Glutamatergic neuron (in vitro differentiated cells): ENCODE measurements at regions not wholly inside any gene's neighbourhood (a gene's known extent, or its start where the extent isn't known, plus 50 kb on each side); places are given as distances from the start of the nearest gene placed in this dataset.

Source experiments
- DNase-seq: peaks from one replicate; pipeline ENCODE4 v3.0.0; 2022
- H3K27ac Mint-ChIP-seq: one replicate; pipeline ENCODE4 v1.8.0; 2020; ENCODE audit warnings: mild to moderate bottlenecking, mixed read lengths, inconsistent platforms; ENCODE audit not compliant: unreplicated experiment
- H3K27me3 Mint-ChIP-seq: one replicate; pipeline ENCODE4 v1.8.0; 2020; ENCODE audit warnings: mild to moderate bottlenecking, moderate library complexity, mixed read lengths, inconsistent platforms; ENCODE audit not compliant: unreplicated experiment
- H3K36me3 Mint-ChIP-seq: one replicate; pipeline ENCODE4 v1.8.0; 2020; ENCODE audit warnings: mild to moderate bottlenecking, mixed read lengths, inconsistent platforms; ENCODE audit not compliant: unreplicated experiment
- H3K4me1 Mint-ChIP-seq: one replicate; pipeline ENCODE4 v1.8.0; 2020; ENCODE audit warnings: mild to moderate bottlenecking, low read depth, mixed read lengths, inconsistent platforms; ENCODE audit not compliant: unreplicated experiment
- H3K4me3 Mint-ChIP-seq: one replicate; pipeline ENCODE4 v1.8.0; 2020; ENCODE audit warnings: mild to moderate bottlenecking, mixed read lengths, inconsistent platforms; ENCODE audit not compliant: unreplicated experiment
- H3K9me3 Mint-ChIP-seq: one replicate; pipeline ENCODE4 v1.8.0; 2020; ENCODE audit warnings: mild to moderate bottlenecking, moderate library complexity, mixed read lengths, inconsistent platforms; ENCODE audit not compliant: unreplicated experiment
- TF ChIP-seq, protein P1 (sequence below): fragments of 200-600 bp; sonication (generic); IDR thresholded peaks from one replicate; pipeline ENCODE4 v1.5.0; 2021; ENCODE audit not compliant: partially characterized antibody, unreplicated experiment

DNA sequence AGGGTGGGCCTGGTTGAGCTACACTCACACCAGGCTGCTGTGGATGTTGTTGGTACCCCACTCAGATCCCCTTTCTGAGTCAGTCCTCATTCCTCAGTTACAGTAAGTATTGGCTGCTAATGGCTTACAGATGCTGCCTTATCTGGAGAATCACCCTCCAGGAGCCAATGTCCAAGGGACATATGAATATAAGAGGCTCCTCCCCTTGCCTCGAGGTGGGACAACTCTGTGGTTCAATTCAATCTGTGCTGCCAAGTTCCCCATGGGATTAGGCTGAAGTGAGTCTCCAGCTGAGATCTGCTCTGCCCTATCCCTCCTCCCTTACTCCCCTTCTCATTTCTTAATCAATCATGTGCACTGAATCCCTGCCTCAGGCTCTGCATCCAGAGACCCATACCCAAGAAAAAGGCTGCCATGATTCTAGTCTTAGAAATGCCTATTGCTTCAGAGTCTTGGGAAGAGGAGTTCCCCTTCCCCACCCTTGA, 168.8 kb upstream of the SYT13 start:
- Mint-ChIP-seq H3K4me1 (peaks cover 6% of the 10 kb centered on the region), H3K9me3 (peaks cover 7% of the 10 kb centered on the region), H3K4me3 (no peak overlapping the region), H3K27me3 (no peaks in the 10 kb centered on the region), H3K27ac (no peak overlapping the region), H3K36me3 (peaks cover 5% of the 10 kb centered on the region)
- TF ChIP-seq, protein P1, sequence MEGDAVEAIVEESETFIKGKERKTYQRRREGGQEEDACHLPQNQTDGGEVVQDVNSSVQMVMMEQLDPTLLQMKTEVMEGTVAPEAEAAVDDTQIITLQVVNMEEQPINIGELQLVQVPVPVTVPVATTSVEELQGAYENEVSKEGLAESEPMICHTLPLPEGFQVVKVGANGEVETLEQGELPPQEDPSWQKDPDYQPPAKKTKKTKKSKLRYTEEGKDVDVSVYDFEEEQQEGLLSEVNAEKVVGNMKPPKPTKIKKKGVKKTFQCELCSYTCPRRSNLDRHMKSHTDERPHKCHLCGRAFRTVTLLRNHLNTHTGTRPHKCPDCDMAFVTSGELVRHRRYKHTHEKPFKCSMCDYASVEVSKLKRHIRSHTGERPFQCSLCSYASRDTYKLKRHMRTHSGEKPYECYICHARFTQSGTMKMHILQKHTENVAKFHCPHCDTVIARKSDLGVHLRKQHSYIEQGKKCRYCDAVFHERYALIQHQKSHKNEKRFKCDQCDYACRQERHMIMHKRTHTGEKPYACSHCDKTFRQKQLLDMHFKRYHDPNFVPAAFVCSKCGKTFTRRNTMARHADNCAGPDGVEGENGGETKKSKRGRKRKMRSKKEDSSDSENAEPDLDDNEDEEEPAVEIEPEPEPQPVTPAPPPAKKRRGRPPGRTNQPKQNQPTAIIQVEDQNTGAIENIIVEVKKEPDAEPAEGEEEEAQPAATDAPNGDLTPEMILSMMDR, result no peak
- DNase-seq, result no peak

DNA sequence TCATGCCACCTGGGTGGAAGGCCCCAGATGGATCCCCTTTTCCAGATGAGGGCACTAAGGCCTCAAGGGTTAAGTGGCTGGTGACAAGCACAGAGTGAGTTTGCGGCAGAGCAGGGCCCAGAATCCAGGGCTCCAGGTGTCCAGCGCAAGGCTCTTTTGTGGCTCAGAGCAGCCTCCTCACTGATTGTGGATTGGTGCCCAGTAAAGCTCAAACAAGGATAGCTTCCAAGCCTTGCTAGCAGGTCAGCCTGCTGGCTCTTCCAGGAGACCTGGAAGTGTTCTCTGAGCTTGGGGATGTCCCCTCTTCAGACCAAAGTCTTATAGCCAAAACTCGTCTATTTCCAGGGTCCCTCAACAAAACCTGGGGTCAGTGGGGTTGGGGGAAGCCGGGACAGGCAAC, 167.6 kb upstream of the SYT13 start:
- DNase-seq, result no peak
- Mint-ChIP-seq H3K4me1 (peaks cover 5% of the 10 kb centered on the region), H3K36me3 (peaks cover 5% of the 10 kb centered on the region), H3K9me3 (peaks cover 5% of the 10 kb centered on the region), H3K4me3 (no peak overlapping the region), H3K27me3 (peaks cover 2% of the 10 kb centered on the region), H3K27ac (no peak overlapping the region)
- TF ChIP-seq, protein P1, result no peak

- DNase-seq, result no peak
- Mint-ChIP-seq H3K9me3 (peaks cover 4% of the 10 kb centered on the region), H3K27me3 (peaks cover 2% of the 10 kb centered on the region), H3K27ac (no peak overlapping the region), H3K4me1 (no peaks in the 10 kb centered on the region), H3K36me3 (peaks cover 5% of the 10 kb centered on the region), H3K4me3 (no peak overlapping the region)
- TF ChIP-seq, protein P1, result no peak
These were observed 165.8 kb upstream of the SYT13 start for GRCh38 chr11:45451766-45452440.

GRCh38 chr11:45450189-45450588, 164.0 kb upstream of the SYT13 start:
- H3K4me1 Mint-ChIP-seq, result no peaks in the 10 kb centered on the region
- H3K9me3 Mint-ChIP-seq, result peaks cover 1% of the 10 kb centered on the region

More at GRCh38 chr11:45450189-45450588, 164.0 kb upstream of the SYT13 start:
- DNase-seq, result no peak
- no peak overlapping the region for H3K27ac Mint-ChIP-seq
- H3K27me3 Mint-ChIP-seq, result peaks cover 5% of the 10 kb centered on the region
- H3K36me3 Mint-ChIP-seq, result no peaks in the 10 kb centered on the region
- H3K4me3 Mint-ChIP-seq, result no peak overlapping the region
- TF ChIP-seq, protein P1, result no peak
